H1 (cell line): ENCODE measurements at regions not wholly inside any gene's neighbourhood (a gene's known extent, or its start where the extent isn't known, plus 50 kb on each side); places are given as distances from the start of the nearest gene placed in this dataset.

ENCODE experiments used
- CTCF ChIA-PET: fragments of 300-600 bp; sonication (Branson Sonifier 250); formaldehyde crosslinking; loops from one replicate; lab custom pipeline; 2021; ENCODE audit not compliant: partially characterized antibody; lab: Charles Lee
- POLR2A ChIA-PET: fragments of 300-600 bp; sonication (Branson Sonifier 250); formaldehyde crosslinking; loops from one replicate; lab custom pipeline; 2021; ENCODE audit warnings: inconsistent platforms; ENCODE audit not compliant: partially characterized antibody; lab: Charles Lee
- DNase-seq, 2 experiments: peaks; one replicate each; pipeline versions ENCODE4 v3.0.0 to v3.0.0-alpha.2; 2010 to 2022; ENCODE audit warnings: low spot score in 2 of 2, low read depth in 1 of 2, mixed read lengths in 1 of 2
- FAIRE-seq: peaks from 2 replicates; lab custom pipeline; 2011; peaks lifted over from hg19 to GRCh38; lab: Jason Lieb, UNC
- H2AFZ ChIP-seq: 2 replicates; pipeline ENCODE4 v1.8.1; 2012; ENCODE audit warnings: low read length, inconsistent platforms
- H2AK5ac ChIP-seq: 2 replicates; pipeline ENCODE4 v1.6.1; 2013; ENCODE audit warnings: low read depth, low read length
- H2BK120ac ChIP-seq: replicated peaks from 2 replicates; pipeline ENCODE3; 2013; ENCODE audit warnings: low read depth, low read length, inconsistent platforms
- H2BK12ac ChIP-seq: 2 replicates; pipeline ENCODE4 v1.6.1; 2013; ENCODE audit warnings: low read depth, low read length
- H2BK15ac ChIP-seq: 2 replicates; pipeline ENCODE4 v1.6.1; 2013; ENCODE audit warnings: low read length
- H2BK20ac ChIP-seq: 2 replicates; pipeline ENCODE4 v1.6.1; 2013; ENCODE audit warnings: low read length
- H2BK5ac ChIP-seq: 2 replicates; pipeline ENCODE4 v1.6.1; 2013; ENCODE audit warnings: low read depth, low read length
- H3K14ac ChIP-seq: 2 replicates; pipeline ENCODE4 v1.6.1; 2013; ENCODE audit warnings: inconsistent platforms; ENCODE audit not compliant: insufficient read length
- H3K18ac ChIP-seq: 2 replicates; pipeline ENCODE4 v1.6.1; 2013; ENCODE audit warnings: low read length; ENCODE audit errors: extremely low read depth
- H3K23ac ChIP-seq: 2 replicates; pipeline ENCODE4 v1.6.1; 2013; ENCODE audit warnings: inconsistent platforms; ENCODE audit not compliant: insufficient read length
- H3K23me2 ChIP-seq: 2 replicates; pipeline ENCODE4 v1.6.1; 2013; ENCODE audit warnings: low read depth, low read length
- H3K27ac ChIP-seq: 2 replicates; pipeline ENCODE4 v1.6.1; 2011; ENCODE audit warnings: low read depth, low read length, inconsistent platforms
- H3K27me3 ChIP-seq, 4 experiments: replicated peaks in 1 of 4; 1 replicate in 1 of 4; 2 replicates in 3 of 4; pipeline versions ENCODE4 v1.6.1 to v1.8.1; 2011 to 2013; ENCODE audit warnings: low read length in 3 of 4, mild to moderate bottlenecking in 3 of 4, inconsistent platforms in 2 of 4, mixed read lengths in 2 of 4, moderate library complexity in 1 of 4; ENCODE audit not compliant: control insufficient read depth in 3 of 4, insufficient read depth in 3 of 4; ENCODE audit errors: extremely low read depth in 1 of 4
- H3K36me3 ChIP-seq, 4 experiments: 2 replicates each; pipeline versions ENCODE4 v1.6.1 to v1.8.1; 2011 to 2013; ENCODE audit warnings: mild to moderate bottlenecking in 4 of 4, low read length in 3 of 4, moderate library complexity in 2 of 4, control low read depth in 1 of 4, inconsistent platforms in 1 of 4; ENCODE audit not compliant: insufficient read depth in 4 of 4, control insufficient read depth in 2 of 4
- H3K4ac ChIP-seq: replicated peaks from 2 replicates; pipeline ENCODE3; 2013; ENCODE audit warnings: low read length, low read depth, mixed read lengths, inconsistent platforms; ENCODE audit not compliant: insufficient read length
- H3K4me1 ChIP-seq, 4 experiments: replicated peaks in 1 of 4; 1 replicate in 1 of 4; 2 replicates in 3 of 4; pipeline versions ENCODE4 v1.6.1 to v1.8.1; 2011 to 2013; ENCODE audit warnings: low read length in 3 of 4, inconsistent platforms in 2 of 4, mixed read lengths in 1 of 4; ENCODE audit not compliant: insufficient read depth in 4 of 4, control insufficient read depth in 3 of 4
- H3K4me2 ChIP-seq, 2 experiments: 2 replicates each; pipeline versions ENCODE4 v1.6.1 to v1.8.1; 2011 to 2013; ENCODE audit warnings: low read depth in 2 of 2, low read length in 2 of 2, control low read depth in 1 of 2, inconsistent platforms in 1 of 2, mild to moderate bottlenecking in 1 of 2; ENCODE audit not compliant: insufficient read depth in 1 of 2
- H3K4me3 ChIP-seq, 4 experiments: fragments of 200-600, 300-600 bp in 1 of 4; sonication (generic), shearing (Covaris generic), sonication (Bioruptor Twin) in 1 of 4; 2 replicates each; pipeline versions ENCODE4 v1.5.1 to v1.8.1; 2011 to 2016; ENCODE audit warnings: low read length in 4 of 4, low read depth in 3 of 4, control low read depth in 2 of 4, inconsistent platforms in 2 of 4, mild to moderate bottlenecking in 2 of 4, mixed read lengths in 1 of 4, moderate library complexity in 1 of 4; ENCODE audit not compliant: insufficient read depth in 2 of 4; ENCODE audit errors: extremely low read depth in 1 of 4
- H3K56ac ChIP-seq: replicated peaks from 2 replicates; pipeline ENCODE3; 2013; ENCODE audit warnings: low read depth, mild to moderate bottlenecking, mixed read lengths, low read length, inconsistent platforms; ENCODE audit not compliant: insufficient read length
- H3K79me1 ChIP-seq: 2 replicates; pipeline ENCODE4 v1.6.1; 2013; ENCODE audit warnings: low read depth, low read length, control low read depth
- H3K79me2 ChIP-seq, 2 experiments: 2 replicates each; pipeline versions ENCODE4 v1.6.1 to v1.8.1; 2012 to 2013; ENCODE audit warnings: low read length in 2 of 2, mild to moderate bottlenecking in 2 of 2, inconsistent platforms in 1 of 2; ENCODE audit not compliant: insufficient read depth in 2 of 2, control insufficient read depth in 1 of 2
- H3K9ac ChIP-seq, 4 experiments: replicated peaks in 1 of 4; 1 replicate in 1 of 4; 2 replicates in 3 of 4; pipeline versions ENCODE4 v1.6.1 to v1.8.1; 2011 to 2013; ENCODE audit warnings: low read depth in 3 of 4, low read length in 3 of 4, control low read depth in 2 of 4, mild to moderate bottlenecking in 2 of 4, moderate library complexity in 2 of 4, inconsistent platforms in 1 of 4; ENCODE audit errors: extremely low read depth in 1 of 4
- H3K9me3 ChIP-seq, 2 experiments: 2 replicates each; pipeline versions ENCODE4 v1.6.1 to v1.8.1; 2012 to 2013; ENCODE audit warnings: mild to moderate bottlenecking in 2 of 2, moderate library complexity in 2 of 2, control low read depth in 1 of 2, inconsistent platforms in 1 of 2, low read depth in 1 of 2, low read length in 1 of 2, mixed read lengths in 1 of 2; ENCODE audit not compliant: insufficient read depth in 2 of 2
- H4K20me1 ChIP-seq, 2 experiments: replicated peaks in 1 of 2; 2 replicates each; pipeline versions ENCODE3 to v1.8.1; 2011 to 2013; ENCODE audit warnings: inconsistent platforms in 2 of 2, low read length in 2 of 2, mild to moderate bottlenecking in 1 of 2; ENCODE audit not compliant: insufficient read depth in 2 of 2, control insufficient read depth in 1 of 2
- H4K5ac ChIP-seq: 2 replicates; pipeline ENCODE4 v1.6.1; 2013; ENCODE audit warnings: low read length, low read depth, mixed read lengths, inconsistent platforms; ENCODE audit not compliant: insufficient read length
- H4K8ac ChIP-seq: 2 replicates; pipeline ENCODE4 v1.8.0; 2013; ENCODE audit warnings: mild to moderate bottlenecking, moderate library complexity, low read length, inconsistent platforms; ENCODE audit not compliant: insufficient read depth; ENCODE audit errors: extremely low read depth
- H4K91ac ChIP-seq: replicated peaks from 2 replicates; pipeline ENCODE3; 2013; ENCODE audit warnings: low read length, mixed read lengths, inconsistent platforms; ENCODE audit not compliant: insufficient read length
- BCL11A ChIP-seq, 2 experiments: IDR thresholded peaks; one replicate each; pipeline ENCODE4 v1.6.1; 2011; ENCODE audit warnings: low read depth in 2 of 2, low read length in 2 of 2, mild to moderate bottlenecking in 2 of 2
- EP300 ChIP-seq, 2 experiments: IDR thresholded peaks; 1 replicate in 1 of 2; 2 replicates in 1 of 2; pipeline ENCODE4 v1.6.1; 2011 to 2012; ENCODE audit warnings: low read depth in 2 of 2, low read length in 2 of 2, mild to moderate bottlenecking in 2 of 2, borderline replicate concordance in 1 of 2, inconsistent platforms in 1 of 2, moderate library complexity in 1 of 2
- HDAC6 ChIP-seq: IDR thresholded peaks from one replicate; pipeline ENCODE4 v1.7.1; 2012; ENCODE audit warnings: low read depth, mild to moderate bottlenecking, inconsistent platforms, low read length, moderate library complexity
- JUN ChIP-seq: IDR thresholded peaks from 2 replicates; pipeline ENCODE4 v1.6.1; 2011; ENCODE audit warnings: low read depth, mild to moderate bottlenecking, improper control_type of control experiment, low read length
- JUND ChIP-seq: IDR thresholded peaks from 2 replicates; pipeline ENCODE4 v1.6.1; 2011; ENCODE audit warnings: mild to moderate bottlenecking, improper control_type of control experiment, low read length
- RAD21 ChIP-seq, 2 experiments: IDR thresholded peaks in 1 of 2; conservative IDR thresholded peaks in 1 of 2; 2 replicates each; pipeline ENCODE4 v1.6.1; 2011; ENCODE audit warnings: low read depth in 2 of 2, low read length in 2 of 2, improper control_type of control experiment in 1 of 2, inconsistent platforms in 1 of 2, mild to moderate bottlenecking in 1 of 2, moderate library complexity in 1 of 2
- RFX5 ChIP-seq: IDR thresholded peaks from 2 replicates; pipeline ENCODE4 v1.6.1; 2011; ENCODE audit warnings: low read depth, low read length, improper control_type of control experiment, borderline replicate concordance
- RXRA ChIP-seq: IDR thresholded peaks from 2 replicates; pipeline ENCODE4 v1.6.1; 2011; ENCODE audit warnings: low read depth, mild to moderate bottlenecking, low read length, moderate library complexity; ENCODE audit not compliant: insufficient read depth
- SIN3A ChIP-seq, 2 experiments: IDR thresholded peaks in 1 of 2; conservative IDR thresholded peaks in 1 of 2; 2 replicates each; pipeline ENCODE4 v1.6.1; 2011 to 2012; ENCODE audit warnings: low read length in 2 of 2, improper control_type of control experiment in 1 of 2, low read depth in 1 of 2, mild to moderate bottlenecking in 1 of 2
- WGBS, 2 experiments: shearing (Covaris generic) in 1 of 2; methylation state at CpG; one replicate each; pipeline versions ENCODE4 v1.1.6 to v1.1.7; 2013 to 2015; ENCODE audit warnings: low lambda C conversion rate in 2 of 2, mixed read lengths in 2 of 2, inconsistent platforms in 1 of 2, low coverage in 1 of 2, missing lambda C conversion rate in 1 of 2; ENCODE audit not compliant: insufficient replicate concordance in 2 of 2, insufficient coverage in 1 of 2, insufficient read length in 1 of 2; ENCODE audit errors: extremely low coverage in 1 of 2, missing lambda C conversion rate in 1 of 2; 5-methylcytosine and 5-hydroxymethylcytosine counted together

DNA sequence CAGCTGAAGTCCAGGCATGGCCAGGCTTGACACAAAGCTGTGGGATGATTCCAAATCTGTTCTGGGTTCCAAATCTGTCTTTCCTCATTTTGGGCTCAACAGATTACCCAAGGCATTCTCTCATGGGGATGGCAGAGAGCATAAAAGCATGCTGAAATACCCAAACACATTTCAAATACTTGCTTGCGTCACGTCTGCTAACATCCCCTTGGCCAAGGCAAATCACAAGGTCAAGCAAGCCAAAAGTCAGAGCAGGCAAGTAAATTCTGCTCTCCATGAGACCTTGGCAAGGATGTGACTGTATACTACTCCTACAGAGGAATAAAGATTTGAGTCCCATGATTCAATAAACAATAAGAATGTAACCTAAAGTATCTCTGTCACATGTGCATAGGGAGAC is 306.7 kb downstream of the EPB41L4A start:
- no peak overlapping the region for H3K4ac ChIP-seq
- no peak overlapping the region for H3K14ac ChIP-seq
- 0 out of 2 replicates have a peak overlapping the region, but pooled peaks have one; percentile 6 for H2AFZ ChIP-seq
- no peak overlapping the region for H3K18ac ChIP-seq
- H3K79me1 ChIP-seq = no peaks in the 10 kb centered on the region
- no peak overlapping the region for H3K27ac ChIP-seq
- 27% methylated on average over 2 of the region's 2 CpGs; no CpG with 5 or more reads in 1 of the 2 experiments for whole genome bisulfite sequencing, 2 experiments
- H3K23ac ChIP-seq = no peak overlapping the region
- ChIA-PET POLR2A (no interaction called here), CTCF (no interaction called here)
- H2BK12ac ChIP-seq = no peak overlapping the region
- no peaks in the 10 kb centered on the region for H3K23me2 ChIP-seq
- no peak overlapping the region for H2BK120ac ChIP-seq
- no peak overlapping the region for H3K4me2 ChIP-seq
- H3K36me3 ChIP-seq = no peaks in the 10 kb centered on the region
- H3K9ac ChIP-seq = no peak overlapping the region
- H4K91ac ChIP-seq = no peak overlapping the region
- no peak overlapping the region for H2AK5ac ChIP-seq
- no peak overlapping the region for H2BK20ac ChIP-seq
- no peak overlapping the region for H4K8ac ChIP-seq
- no peaks in the 10 kb centered on the region for H3K9me3 ChIP-seq
- H2BK15ac ChIP-seq = no peak overlapping the region
- no peaks in the 10 kb centered on the region for H4K20me1 ChIP-seq
- FAIRE-seq (no peak), DNase-seq (no peak)
- H3K4me1 ChIP-seq = no peaks in the 10 kb centered on the region
- no peak for TF ChIP-seq JUND
- no peak for TF ChIP-seq RAD21 (IDR thresholded peaks at IDR 0.05 in 1 of 2, conservative IDR thresholded peaks at IDR 0.05 in 1 of 2; ENCODE audit: low read depth in 2 of 2, low read length in 2 of 2)
- no peak for TF ChIP-seq SIN3A (conservative IDR thresholded peaks at IDR 0.05 in 1 of 2, IDR thresholded peaks at IDR 0.05 in 1 of 2; ENCODE audit: low read depth in 1 of 2, low read length in 2 of 2)
- TF ChIP-seq BCL11A (IDR thresholded peaks at IDR 0.05; ENCODE audit: low read depth in 2 of 2, low read length in 2 of 2) = no peak
- TF ChIP-seq RXRA = no peak
- TF ChIP-seq EP300 (IDR thresholded peaks at IDR 0.05; ENCODE audit: borderline replicate concordance in 1 of 2, low read depth in 2 of 2, low read length in 2 of 2) = no peak
- no peak for TF ChIP-seq HDAC6
- TF ChIP-seq RFX5 = no peak
- no peak for TF ChIP-seq JUN
- no peaks in the 10 kb centered on the region for H3K79me2 ChIP-seq
- H2BK5ac ChIP-seq = no peak overlapping the region
- no peak overlapping the region for H4K5ac ChIP-seq
- H3K56ac ChIP-seq = no peak overlapping the region
- no peaks in the 10 kb centered on the region for H3K27me3 ChIP-seq
- no peak overlapping the region for H3K4me3 ChIP-seq
